NB4 (cell line): ENCODE measurements at regions not wholly inside any gene's neighbourhood (a gene's known extent, or its start where the extent isn't known, plus 50 kb on each side); places are given as distances from the start of the nearest gene placed in this dataset.

Experiments
- DNase-seq: peaks from one replicate; pipeline ENCODE4 v3.0.0; 2010; ENCODE audit warnings: low read depth
- H3K4me3 ChIP-seq: one replicate; pipeline ENCODE4 v1.5.1; 2011; ENCODE audit warnings: mild to moderate bottlenecking, low read depth, low read length, moderate library complexity
- CTCF ChIP-seq: IDR thresholded peaks from one replicate; pipeline ENCODE4 v1.5.1; 2012; ENCODE audit warnings: low read depth, low read length
- MAX ChIP-seq: IDR thresholded peaks from 2 replicates; pipeline ENCODE4 v1.6.1; 2011; ENCODE audit warnings: low read depth, low read length
- MYC ChIP-seq: IDR thresholded peaks from 2 replicates; pipeline ENCODE4 v1.6.1; 2011; ENCODE audit warnings: low read depth, low read length
- POLR2A ChIP-seq: IDR thresholded peaks from 2 replicates; pipeline ENCODE4 v1.6.1; 2011; ENCODE audit warnings: mild to moderate bottlenecking; ENCODE audit not compliant: insufficient read length; ENCODE audit errors: extremely low read depth

- TF ChIP-seq POLR2A (no peak), MAX (no peak), MYC (no peak), CTCF (no peak)
- DNase-seq = no peak
- H3K4me3 ChIP-seq = no peak overlapping the region
These were observed 752.0 kb downstream of the QKI start for GRCh38 chr6:164166515-164166914.

GRCh38 chr6:164164876-164165275 is 750.4 kb downstream of the QKI start:
- no peak for DNase-seq
- no peak overlapping the region for H3K4me3 ChIP-seq
- no peak for TF ChIP-seq MYC
- TF ChIP-seq CTCF = no peak
- TF ChIP-seq MAX = no peak

GRCh38 chr6:164163239-164163638 is 748.7 kb downstream of the QKI start:
- no peak overlapping the region for H3K4me3 ChIP-seq
- TF ChIP-seq POLR2A (no peak), MAX (no peak), CTCF (no peak), MYC (no peak)
- DNase-seq = no peak

GRCh38 chr6:164159061-164159460 is 744.5 kb downstream of the QKI start:
- DNase-seq = no peak
- no peak overlapping the region for H3K4me3 ChIP-seq
- TF ChIP-seq CTCF (no peak), POLR2A (no peak), MYC (no peak), MAX (no peak)

- TF ChIP-seq MYC (no peak), CTCF (no peak), MAX (no peak), POLR2A (no peak)
- H3K4me3 ChIP-seq = no peak overlapping the region
- DNase-seq = no peak
These were observed 740.1 kb downstream of the QKI start for GRCh38 chr6:164154588-164154987.

- TF ChIP-seq CTCF (no peak), MAX (no peak), MYC (no peak), POLR2A (no peak)
These were observed 738.1 kb downstream of the QKI start for GRCh38 chr6:164152611-164153010.

More at GRCh38 chr6:164152611-164153010, 738.1 kb downstream of the QKI start:
- no peak overlapping the region for H3K4me3 ChIP-seq
- no peak for DNase-seq
